AG09309 (cell line): ENCODE measurements at regions not wholly inside any gene's neighbourhood (a gene's known extent, or its start where the extent isn't known, plus 50 kb on each side); places are given as distances from the start of the nearest gene placed in this dataset.

ENCODE experiments used
- DNase-seq: peaks from one replicate; pipeline ENCODE4 v3.0.0-alpha.2; 2010; ENCODE audit warnings: low read depth
- H3K4me3 ChIP-seq: 2 replicates; pipeline ENCODE4 v1.5.1; 2011; ENCODE audit warnings: mild to moderate bottlenecking, low read depth, low read length, moderate library complexity; ENCODE audit not compliant: control insufficient read depth
- CTCF ChIP-seq: IDR thresholded peaks from 2 replicates; pipeline ENCODE4 v1.5.1; 2011; ENCODE audit warnings: mild to moderate bottlenecking, low read depth, low read length, inconsistent platforms; ENCODE audit not compliant: insufficient read depth, control insufficient read depth; ENCODE audit errors: missing control alignments

DNA sequence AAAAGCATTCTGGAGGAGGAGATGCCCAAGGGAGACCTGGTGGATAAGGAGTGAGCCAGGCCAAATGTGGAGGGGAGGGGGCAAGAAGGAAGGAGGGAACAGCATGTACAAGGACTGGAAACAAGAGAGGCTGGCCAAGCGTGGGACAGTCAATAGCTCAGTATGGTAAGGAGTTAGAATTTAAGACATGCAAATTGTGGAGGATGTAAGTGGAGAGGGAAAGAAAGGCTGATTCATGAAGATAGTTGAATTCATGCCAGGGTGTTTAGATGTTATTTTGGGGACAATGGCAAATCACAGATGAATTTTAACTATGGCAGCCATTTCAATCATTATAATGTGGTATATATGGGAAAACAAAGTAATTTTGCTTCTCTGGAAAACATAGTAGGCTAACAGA is 462.3 kb downstream of the MEIS1 start:
- DNase-seq = no peak
- no peak for TF ChIP-seq CTCF
- H3K4me3 ChIP-seq = no peak overlapping the region

DNA sequence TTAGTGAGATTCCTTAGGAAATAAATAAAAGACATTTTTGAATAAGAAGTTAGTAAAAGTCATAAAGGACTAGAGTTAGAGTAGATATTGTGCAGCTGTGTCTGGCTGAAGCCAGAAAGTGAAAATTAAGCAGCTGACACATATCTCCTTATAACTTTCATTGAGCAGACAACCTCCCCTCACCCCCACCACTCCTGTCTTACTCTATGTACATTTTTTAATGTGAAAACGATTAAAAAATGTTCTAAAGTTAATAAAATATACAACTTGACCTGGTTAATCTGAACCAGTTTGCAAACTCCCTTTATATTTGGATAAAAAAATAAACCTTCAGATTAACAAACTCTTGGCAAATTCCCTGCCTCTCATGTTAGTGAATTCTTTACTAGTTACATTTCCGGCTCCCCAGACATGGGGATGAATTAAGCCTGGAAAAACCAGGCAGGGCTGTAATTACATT is 462.8 kb downstream of the MEIS1 start:
- no peak for DNase-seq
- TF ChIP-seq CTCF = no peak
- no peak overlapping the region for H3K4me3 ChIP-seq

GRCh38 chr2:66899109-66899508 is 464.2 kb downstream of the MEIS1 start:
- no peak overlapping the region for H3K4me3 ChIP-seq
- DNase-seq = no peak
- no peak for TF ChIP-seq CTCF

GRCh38 chr2:66899648-66900047 is 464.7 kb downstream of the MEIS1 start:
- no peak for TF ChIP-seq CTCF
- H3K4me3 ChIP-seq = no peak overlapping the region
- DNase-seq = no peak

- DNase-seq = no peak
- H3K4me3 ChIP-seq = no peak overlapping the region
- no peak for TF ChIP-seq CTCF
Observed at GRCh38 chr2:66901344-66901743, 466.4 kb downstream of the MEIS1 start.

GRCh38 chr2:66903183-66903582 is 468.3 kb downstream of the MEIS1 start:
- H3K4me3 ChIP-seq = no peak overlapping the region
- no peak for TF ChIP-seq CTCF
- no peak for DNase-seq
